ENCODE measurements at regions not wholly inside any gene's neighbourhood (a gene's known extent, or its start where the extent isn't known, plus 50 kb on each side); places are given as distances from the start of the nearest gene placed in this dataset.

DNA sequence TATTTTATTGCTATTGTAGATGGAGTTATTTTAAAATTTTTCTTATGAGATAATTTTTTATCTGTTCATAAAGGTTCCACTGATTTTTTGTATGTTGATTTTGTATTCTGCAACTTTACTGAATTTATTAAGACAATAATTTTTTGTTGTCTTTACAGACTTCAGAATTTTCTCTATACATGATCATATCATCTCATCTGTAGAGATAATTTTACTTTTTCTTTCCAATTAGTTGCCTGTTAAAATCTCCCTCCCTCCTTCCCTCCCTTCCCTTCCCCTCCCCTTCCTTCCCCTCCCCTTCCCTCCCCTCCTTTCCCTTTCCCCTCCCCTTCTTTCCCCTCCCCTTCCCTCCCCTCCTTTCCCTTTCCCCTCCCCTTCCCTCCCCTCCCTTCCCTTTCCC, 378.1 kb downstream of the SOCS6 start:
- Mint-ChIP-seq H3K9me3 (peaks cover 6% of the 10 kb centered on the region), H3K27ac (no peak overlapping the region), H3K4me1 (no peaks in the 10 kb centered on the region), H3K27me3 (ENCODE audit: low read depth) (peaks cover 2% of the 10 kb centered on the region), H3K4me3 (no peak overlapping the region), H3K36me3 (no peaks in the 10 kb centered on the region)
- TF ChIP-seq, protein P1, sequence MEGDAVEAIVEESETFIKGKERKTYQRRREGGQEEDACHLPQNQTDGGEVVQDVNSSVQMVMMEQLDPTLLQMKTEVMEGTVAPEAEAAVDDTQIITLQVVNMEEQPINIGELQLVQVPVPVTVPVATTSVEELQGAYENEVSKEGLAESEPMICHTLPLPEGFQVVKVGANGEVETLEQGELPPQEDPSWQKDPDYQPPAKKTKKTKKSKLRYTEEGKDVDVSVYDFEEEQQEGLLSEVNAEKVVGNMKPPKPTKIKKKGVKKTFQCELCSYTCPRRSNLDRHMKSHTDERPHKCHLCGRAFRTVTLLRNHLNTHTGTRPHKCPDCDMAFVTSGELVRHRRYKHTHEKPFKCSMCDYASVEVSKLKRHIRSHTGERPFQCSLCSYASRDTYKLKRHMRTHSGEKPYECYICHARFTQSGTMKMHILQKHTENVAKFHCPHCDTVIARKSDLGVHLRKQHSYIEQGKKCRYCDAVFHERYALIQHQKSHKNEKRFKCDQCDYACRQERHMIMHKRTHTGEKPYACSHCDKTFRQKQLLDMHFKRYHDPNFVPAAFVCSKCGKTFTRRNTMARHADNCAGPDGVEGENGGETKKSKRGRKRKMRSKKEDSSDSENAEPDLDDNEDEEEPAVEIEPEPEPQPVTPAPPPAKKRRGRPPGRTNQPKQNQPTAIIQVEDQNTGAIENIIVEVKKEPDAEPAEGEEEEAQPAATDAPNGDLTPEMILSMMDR (IDR thresholded peaks at IDR 0.05; ENCODE audit: unreplicated experiment): no peak
- DNase-seq (ENCODE audit: low spot score in 2 of 2, unreplicated experiment in 2 of 2): no peak

GRCh38 chr18:70663141-70663540, 374.3 kb downstream of the SOCS6 start:
- Mint-ChIP-seq H3K27ac (no peak overlapping the region), H3K9me3 (peaks cover 6% of the 10 kb centered on the region), H3K27me3 (ENCODE audit: low read depth) (peaks cover 11% of the 10 kb centered on the region), H3K4me3 (no peak overlapping the region), H3K36me3 (no peaks in the 10 kb centered on the region), H3K4me1 (no peaks in the 10 kb centered on the region)
- DNase-seq (ENCODE audit: low spot score in 2 of 2, unreplicated experiment in 2 of 2): no peak
- TF ChIP-seq, protein P1 (IDR thresholded peaks at IDR 0.05; ENCODE audit: unreplicated experiment): no peak

GRCh38 chr18:70662588-70662987, 373.7 kb downstream of the SOCS6 start:
- Mint-ChIP-seq H3K27ac (no peak overlapping the region), H3K36me3 (no peaks in the 10 kb centered on the region)

DNA sequence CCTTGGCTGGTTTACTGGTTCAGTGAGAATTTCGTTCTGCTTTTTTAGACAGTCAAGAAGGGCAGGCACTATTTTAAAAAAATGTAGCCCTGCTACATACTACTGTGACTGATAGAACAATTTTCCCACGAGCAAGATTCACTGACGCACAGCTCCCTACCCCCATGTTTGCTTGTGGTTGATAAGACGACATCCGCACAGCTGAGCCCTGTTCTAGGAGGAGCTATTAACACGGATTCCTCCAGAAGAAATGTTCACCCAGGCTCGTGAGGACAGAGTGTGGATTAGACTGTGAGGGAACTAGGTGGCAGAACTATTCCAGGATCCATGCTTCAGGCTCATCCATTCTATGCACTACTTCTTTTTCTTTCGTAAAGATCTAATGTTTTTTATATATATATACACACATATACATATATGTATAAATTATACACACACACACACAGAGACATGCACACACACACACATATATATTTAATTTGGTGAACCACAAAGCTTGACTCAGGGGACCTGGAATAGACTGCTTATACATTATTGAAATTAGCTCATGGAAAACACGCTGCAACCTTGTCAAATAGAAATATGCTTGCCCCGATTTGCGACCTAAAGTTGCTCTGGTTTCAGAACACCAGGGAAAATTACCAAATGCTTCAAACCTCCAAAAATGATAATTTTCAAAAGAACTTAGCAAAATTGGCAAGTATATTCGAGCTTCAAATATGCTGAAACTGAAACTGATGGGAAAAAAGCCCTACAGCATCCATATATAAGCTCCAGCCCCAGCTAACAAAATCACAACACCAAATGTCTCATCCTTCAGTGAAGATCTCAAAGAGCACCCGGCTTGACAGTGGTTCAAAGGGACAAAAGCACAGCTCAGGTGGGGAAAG, 370.4 kb downstream of the SOCS6 start:
- TF ChIP-seq, protein P1 (IDR thresholded peaks at IDR 0.05; ENCODE audit: unreplicated experiment): no peak
- Mint-ChIP-seq H3K4me1 (no peaks in the 10 kb centered on the region), H3K36me3 (no peaks in the 10 kb centered on the region), H3K4me3 (no peak overlapping the region), H3K27me3 (ENCODE audit: low read depth) (peaks cover 11% of the 10 kb centered on the region), H3K27ac (no peak overlapping the region), H3K9me3 (no peaks in the 10 kb centered on the region)
- DNase-seq (ENCODE audit: low spot score in 2 of 2, unreplicated experiment in 2 of 2): no peak

More at GRCh38 chr18:70662588-70662987, 373.7 kb downstream of the SOCS6 start:
- DNase-seq (ENCODE audit: low spot score in 2 of 2, unreplicated experiment in 2 of 2): no peak
- Mint-ChIP-seq H3K9me3 (peaks cover 6% of the 10 kb centered on the region), H3K4me3 (no peak overlapping the region), H3K27me3 (ENCODE audit: low read depth) (peaks cover 11% of the 10 kb centered on the region), H3K4me1 (no peaks in the 10 kb centered on the region)
- TF ChIP-seq, protein P1 (IDR thresholded peaks at IDR 0.05; ENCODE audit: unreplicated experiment): no peak

DNA sequence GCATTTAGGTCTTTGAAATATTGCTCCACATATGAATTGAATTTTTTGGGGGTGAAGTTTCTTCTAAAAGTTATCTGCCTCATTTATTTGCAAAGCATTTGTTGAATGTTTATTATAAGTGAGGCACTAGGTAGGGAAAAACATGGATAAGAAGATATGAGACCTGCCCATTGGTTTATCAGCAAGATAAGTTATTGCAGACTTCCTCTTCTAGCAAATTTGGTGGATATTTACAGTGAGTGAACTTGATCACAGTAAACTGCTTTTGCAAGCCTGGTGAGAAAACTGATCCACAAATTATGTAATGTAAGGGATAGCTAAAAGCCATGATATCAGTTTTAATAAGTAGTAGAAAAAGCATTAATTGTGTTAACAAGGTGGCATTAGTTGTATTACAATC, 364.8 kb downstream of the SOCS6 start:
- H3K36me3 Mint-ChIP-seq: no peaks in the 10 kb centered on the region
- no peaks in the 10 kb centered on the region for H3K27me3 Mint-ChIP-seq (ENCODE audit: low read depth)
- H3K27ac Mint-ChIP-seq: no peak overlapping the region
- DNase-seq (ENCODE audit: low spot score in 2 of 2, unreplicated experiment in 2 of 2): no peak
- H3K4me1 Mint-ChIP-seq: no peaks in the 10 kb centered on the region
- H3K9me3 Mint-ChIP-seq: no peaks in the 10 kb centered on the region
- H3K4me3 Mint-ChIP-seq: no peak overlapping the region
- TF ChIP-seq, protein P1 (IDR thresholded peaks at IDR 0.05; ENCODE audit: unreplicated experiment): no peak
